Heart right ventricle (tissue), 16 donors: ENCODE measurements at regions not wholly inside any gene's neighbourhood (a gene's known extent, or its start where the extent isn't known, plus 50 kb on each side); places are given as distances from the start of the nearest gene placed in this dataset.

ENCODE experiments used
- ATAC-seq, 8 donors: fragments of 200-7000 bp; cut with Tn5 transposase; one replicate each; pipeline ENCODE4 v1.9.1; 2020; ENCODE audit warnings: mild to moderate bottlenecking in 8 of 8, moderate library complexity in 8 of 8, moderate number of reproducible peaks in 1 of 8
- DNase-seq, 2 donors: peaks; one replicate each; pipeline ENCODE4 v3.0.0-alpha.2; 2020
- H3K27ac ChIP-seq, 10 donors: fragments of 200-600 bp; sonication (generic) in 2 of 10; one replicate each; pipeline versions ENCODE4 v1.5.0 to v1.8.0; 2020 to 2022; ENCODE audit warnings: mild to moderate bottlenecking in 3 of 10
- H3K27me3 ChIP-seq, 7 donors: fragments of 200-600 bp; one replicate each; pipeline ENCODE4 v1.8.0; 2021 to 2022; ENCODE audit warnings: mild to moderate bottlenecking in 2 of 7
- H3K36me3 ChIP-seq, 9 donors: fragments of 200-600 bp; sonication (generic) in 1 of 9; one replicate each; pipeline versions ENCODE4 v1.5.0 to v1.8.0; 2020 to 2022; ENCODE audit warnings: mild to moderate bottlenecking in 2 of 9
- H3K4me1 ChIP-seq, 9 donors: fragments of 200-600 bp; sonication (generic) in 1 of 9; one replicate each; pipeline versions ENCODE4 v1.5.0 to v1.8.0; 2020 to 2022; ENCODE audit warnings: mild to moderate bottlenecking in 4 of 9
- H3K4me3 ChIP-seq, 10 donors: fragments of 200-600 bp; sonication (generic) in 2 of 10; one replicate each; pipeline versions ENCODE4 v1.5.0 to v1.8.0; 2020 to 2022; ENCODE audit warnings: mild to moderate bottlenecking in 7 of 10, moderate library complexity in 2 of 10
- H3K9me3 ChIP-seq, 11 donors: fragments of 200-600 bp in 10 of 11; sonication (generic) in 2 of 11; one replicate each; pipeline versions ENCODE4 v1.5.0 to v1.8.0; 2013 to 2022; ENCODE audit warnings: mild to moderate bottlenecking in 2 of 11, control low read depth in 1 of 11, moderate library complexity in 1 of 11
- CTCF ChIP-seq, 9 donors: fragments of 200-600 bp; sonication (generic) in 2 of 9; IDR thresholded peaks; one replicate each; pipeline versions ENCODE4 v1.5.0 to v1.8.0; 2021 to 2022; ENCODE audit warnings: antibody characterized with exemption in 9 of 9, mild to moderate bottlenecking in 5 of 9, moderate library complexity in 1 of 9
- WGBS, 2 donors: extraction: QIAGEN DNeasy Blood & Tissue Kit; methylation state at CpG; one replicate each; pipeline ENCODE4 v1.1.7; 2013; ENCODE audit warnings: inconsistent platforms in 1 of 2; 5-methylcytosine and 5-hydroxymethylcytosine counted together
- intact Hi-C, 10 donors: fragments of 100-400 bp; cut with DNase I; formaldehyde crosslinking; loops; one replicate each; pipeline versions ENCODE4 v1.11.1 to v1.14.2; 2022
- donor health status: Arrhythmogenic right ventricular cardiomyopathy.
- donor health status: ischemic (EF 13 %, LVEDD 7.1; RV severe dilation, severe dysfunction).
- donor health status: healthy with polysubstance abuse.
- donor health status: DM: no; HTN: yes; CAD: no.
- donor health status: DM: no; HTN: no; CAD: no.
- donor health status: ischemic (EF 25% LVEDD 6.9; RV normal size, moderate dysfunction).
- donor health status: ischemic (EF 25% LVEDD 5.7; RV mildly dilated, moderate dysfunction).
- donor health status: healthy.
- donor health status: DM: yes; HTN: yes; CAD: no.
- donor health status: Ischemic cardiomyopathy.
- donor health status: ischemic (EF 35%, LVEDD 5.7; RV mildly dilated, moderate dysfunction).
- donor health status: nonischemic (EF 11% LVEDD 7.7; RV severe dilation, severe dysfunction).
- donor health status: DM: yes; HTN: yes; CAD: no.
- donor health status: PGD.
- donor health status: ischemic (EF 29% LVEDD 5.4; RV normal size, mild dysfunction).
- donor health status: nonischemic (EF 23%, LVEDD 6.1; RV moderate dilation, normal function).

DNA sequence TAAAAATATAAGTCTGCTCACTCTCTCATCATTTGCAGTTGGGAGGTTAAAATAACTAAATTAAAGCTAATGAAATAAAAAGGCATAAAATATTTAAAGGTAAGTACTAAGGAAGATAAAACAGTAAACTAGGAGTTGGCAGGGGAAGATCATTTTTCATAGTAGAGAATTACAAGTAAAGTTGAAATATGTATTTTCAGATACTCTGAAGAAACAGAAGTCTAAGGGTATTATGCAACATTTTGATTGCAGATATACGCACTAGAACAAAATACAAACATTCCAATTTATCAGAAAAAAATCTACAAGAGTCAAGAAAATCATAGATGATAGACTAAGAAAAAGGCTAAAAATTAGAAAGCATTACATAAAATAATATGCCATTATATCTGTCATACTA is 167.6 kb upstream of the CTAGE1 start:
- no peak for DNase-seq
- Histone ChIP-seq H3K9me3 (peaks cover 0 to 19% (median 5%) of the 10 kb centered on the region in 11 donors), H3K4me3 (no peak overlapping the region), H3K27me3 (no peaks in the 10 kb centered on the region), H3K36me3 (no peaks in the 10 kb centered on the region), H3K27ac (no peak overlapping the region), H3K4me1 (no peaks in the 10 kb centered on the region)
- intact Hi-C loops = no loop called here
- no peak for ATAC-seq
- WGBS, 2 donors = 74 to 97% methylated on average over 1 of the region's 1 CpG
- TF ChIP-seq CTCF (IDR thresholded peaks at IDR 0.05) = no peak

- intact Hi-C loops = no loop called here
- Histone ChIP-seq H3K4me3 (no peak overlapping the region), H3K27me3 (no peaks in the 10 kb centered on the region), H3K4me1 (no peaks in the 10 kb centered on the region), H3K36me3 (no peaks in the 10 kb centered on the region), H3K27ac (no peak overlapping the region), H3K9me3 (peaks cover 0 to 19% (median 5%) of the 10 kb centered on the region in 11 donors)
- 85 to 88% methylated on average over 2 of the region's 2 CpGs for WGBS, 2 donors
- ATAC-seq = no peak
- TF ChIP-seq CTCF (IDR thresholded peaks at IDR 0.05) = no peak
- DNase-seq = no peak
These were observed 168.1 kb upstream of the CTAGE1 start for GRCh38 chr18:22585821-22586220.

GRCh38 chr18:22591222-22591621 is 173.5 kb upstream of the CTAGE1 start:
- ATAC-seq = no peak
- H3K27me3 ChIP-seq = no peaks in the 10 kb centered on the region
- 46 to 56% methylated on average over 1 of the region's 1 CpG for WGBS, 2 donors
- no peak overlapping the region for H3K27ac ChIP-seq
- no peak for DNase-seq
- intact Hi-C loops = loop anchor here in 1 of 10 donors (10.0 kb wide), 1 partner anchor 194 kb away; no protein-coding TSS in a partner anchor
- TF ChIP-seq CTCF (IDR thresholded peaks at IDR 0.05) = no peak
- H3K9me3 ChIP-seq = peaks cover 0 to 19% (median 5%) of the 10 kb centered on the region in 11 donors
- H3K36me3 ChIP-seq = no peaks in the 10 kb centered on the region
- no peaks in the 10 kb centered on the region for H3K4me1 ChIP-seq
- no peak overlapping the region for H3K4me3 ChIP-seq

- Histone ChIP-seq H3K4me3 (no peak overlapping the region), H3K27ac (no peak overlapping the region), H3K36me3 (no peaks in the 10 kb centered on the region), H3K9me3 (peaks cover 0 to 9% (median 0%) of the 10 kb centered on the region in 11 donors), H3K4me1 (no peaks in the 10 kb centered on the region), H3K27me3 (no peaks in the 10 kb centered on the region)
- ATAC-seq = no peak
- intact Hi-C loops = loop anchor here in 1 of 10 donors (10.0 kb wide), 1 partner anchor 191 kb away; no protein-coding TSS in a partner anchor
- TF ChIP-seq CTCF (IDR thresholded peaks at IDR 0.05) = no peak
- WGBS, 2 donors = 88 to 94% methylated on average over 4 of the region's 4 CpGs
- no peak for DNase-seq
These were observed 176.5 kb upstream of the CTAGE1 start for GRCh38 chr18:22594155-22594690.
